GM21447 (cell line): ENCODE measurements at regions not wholly inside any gene's neighbourhood (a gene's known extent, or its start where the extent isn't known, plus 50 kb on each side); places are given as distances from the start of the nearest gene placed in this dataset.
A peak's percentile ranks its signal among the peaks of the same experiment; 100 is the strongest.
"Not testable (repeated sequence)": the region's sequence is repeated elsewhere in the genome, so short reads cannot be mapped to it uniquely, and the experiment has no call there.

Experiments
- ATAC-seq: cut with Tn5 transposase; IDR thresholded peaks from one replicate; pipeline ENCODE4 v1.9.1; 2021; ENCODE audit not compliant: unreplicated experiment

- no peak for ATAC-seq
These were observed 128.7 kb upstream of the ZC3H12C start for GRCh38 chr11:109964487-109964886.

GRCh38 chr11:109965445-109965844, 127.7 kb upstream of the ZC3H12C start:
- ATAC-seq, result not testable (repeated sequence)

GRCh38 chr11:109965926-109966325, 127.3 kb upstream of the ZC3H12C start:
- not testable (repeated sequence) for ATAC-seq

- ATAC-seq, result not testable (repeated sequence)
These were observed 126.1 kb upstream of the ZC3H12C start for GRCh38 chr11:109967136-109967535.

GRCh38 chr11:109968299-109968698, 124.9 kb upstream of the ZC3H12C start:
- no peak for ATAC-seq

GRCh38 chr11:109968781-109969180, 124.4 kb upstream of the ZC3H12C start:
- ATAC-seq, result no peak

GRCh38 chr11:109970516-109971183, 122.5 kb upstream of the ZC3H12C start:
- peak; percentile 57 for ATAC-seq

GRCh38 chr11:109971184-109971523, 122.0 kb upstream of the ZC3H12C start:
- no peak for ATAC-seq

- ATAC-seq, result peak; percentile 73
These were observed 120.9 kb upstream of the ZC3H12C start for GRCh38 chr11:109972181-109972715.

- ATAC-seq, result no peak
These were observed 120.3 kb upstream of the ZC3H12C start for GRCh38 chr11:109972939-109973338.

- ATAC-seq, result no peak
These were observed 119.7 kb upstream of the ZC3H12C start for GRCh38 chr11:109973486-109973885.

GRCh38 chr11:109974523-109974922, 118.7 kb upstream of the ZC3H12C start:
- ATAC-seq, result no peak

- ATAC-seq, result no peak
These were observed 114.3 kb upstream of the ZC3H12C start for GRCh38 chr11:109978895-109979294.

GRCh38 chr11:109981031-109981636, 112.1 kb upstream of the ZC3H12C start:
- ATAC-seq, result no peak

GRCh38 chr11:109983358-109983757, 109.8 kb upstream of the ZC3H12C start:
- ATAC-seq, result no peak

GRCh38 chr11:109984634-109985289, 108.4 kb upstream of the ZC3H12C start:
- ATAC-seq, result peak; percentile 96

GRCh38 chr11:109986488-109986887, 106.7 kb upstream of the ZC3H12C start:
- no peak for ATAC-seq

- no peak for ATAC-seq
These were observed 101.4 kb upstream of the ZC3H12C start for GRCh38 chr11:109991835-109992234.

- no peak for ATAC-seq
These were observed 99.4 kb upstream of the ZC3H12C start for GRCh38 chr11:109993786-109994185.

GRCh38 chr11:109994907-109995306, 98.3 kb upstream of the ZC3H12C start:
- no peak for ATAC-seq

GRCh38 chr11:109996060-109996459, 97.1 kb upstream of the ZC3H12C start:
- no peak for ATAC-seq

- no peak for ATAC-seq
These were observed 94.3 kb upstream of the ZC3H12C start for GRCh38 chr11:109998921-109999320.
